ENCODE measurements at regions not wholly inside any gene's neighbourhood (a gene's known extent, or its start where the extent isn't known, plus 50 kb on each side); places are given as distances from the start of the nearest gene placed in this dataset.
A peak's percentile ranks its signal among the peaks of the same experiment; 100 is the strongest.
"Not testable (repeated sequence)": the region's sequence is repeated elsewhere in the genome, so short reads cannot be mapped to it uniquely, and the experiment has no call there.

DNA sequence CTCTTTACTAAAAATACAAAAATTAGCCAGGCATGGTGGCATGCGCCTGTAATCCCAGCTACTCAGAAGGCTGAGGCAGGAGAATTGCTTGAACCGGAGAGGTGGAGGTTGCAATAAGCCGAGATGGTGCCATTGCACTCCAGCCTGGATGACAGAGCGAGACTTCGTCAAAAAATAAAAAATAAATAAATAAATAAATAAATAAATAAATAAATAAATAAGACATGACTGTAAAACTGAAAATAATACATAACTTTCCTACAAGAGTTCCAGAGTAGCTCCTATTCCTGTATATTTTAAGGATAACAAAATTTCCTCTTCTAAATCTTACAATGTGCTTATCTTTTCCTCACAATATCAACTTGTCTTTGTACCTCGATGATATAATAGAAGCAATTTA, 549.4 kb downstream of the TRAM1L1 start:
- DNase-seq = not testable (repeated sequence)

DNA sequence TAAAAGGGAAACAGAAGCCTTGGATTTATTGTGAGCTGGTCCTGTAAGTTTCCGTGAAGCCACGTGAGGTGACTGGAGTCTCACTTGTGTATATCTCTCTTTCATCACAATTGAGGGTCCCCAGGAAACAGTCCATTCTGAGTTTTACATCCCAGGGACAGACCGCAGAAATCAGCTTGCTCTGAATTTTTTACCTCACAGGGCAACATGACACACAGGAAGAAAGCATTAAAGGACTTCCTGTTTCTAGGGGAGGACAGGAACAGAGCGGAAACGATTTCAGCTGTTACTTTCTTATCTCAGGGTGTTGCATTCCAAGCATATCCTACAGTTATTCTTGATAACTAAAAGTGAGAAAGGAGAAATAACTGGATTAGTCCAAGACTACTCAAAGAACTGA, 553.5 kb downstream of the TRAM1L1 start:
- peak; percentile 95 for DNase-seq

DNA sequence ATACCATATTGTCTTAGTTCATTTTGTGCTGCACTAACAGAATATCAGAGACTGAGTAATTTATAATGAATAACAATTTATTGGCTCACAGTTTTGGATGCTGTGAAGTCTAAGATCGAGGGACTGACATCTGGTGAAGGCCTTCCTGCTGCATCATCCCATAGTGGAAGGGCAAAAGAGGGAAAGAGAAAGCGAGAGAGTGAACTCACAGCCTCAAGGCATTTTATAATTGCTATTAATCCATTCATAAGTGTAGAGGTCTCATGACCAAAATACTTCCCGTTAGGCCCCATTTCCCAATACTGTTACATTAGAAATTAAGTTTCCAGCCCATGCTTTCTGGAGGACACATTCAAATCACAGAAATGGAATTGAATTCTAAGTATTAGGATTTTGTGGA, 554.4 kb downstream of the TRAM1L1 start:
- DNase-seq = no peak

DNA sequence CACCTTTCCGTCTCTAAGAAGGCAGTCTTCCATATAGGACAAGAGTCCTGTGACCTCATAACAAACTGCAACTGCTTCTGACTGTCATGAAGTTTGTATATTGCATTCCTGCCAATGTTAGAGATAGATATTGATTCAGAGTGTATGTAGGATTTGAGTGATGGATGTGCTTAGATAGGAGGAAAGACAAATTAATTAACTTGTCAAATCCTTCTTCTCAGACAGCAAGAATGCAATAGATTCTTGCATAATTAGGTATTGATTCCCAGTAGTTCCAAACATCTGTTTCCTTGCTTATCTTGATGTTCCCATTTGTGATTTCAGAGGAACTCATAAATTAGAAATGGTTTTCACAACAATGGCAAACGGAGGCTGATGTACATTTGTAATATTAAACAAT, 555.3 kb downstream of the TRAM1L1 start:
- no peak for DNase-seq

DNA sequence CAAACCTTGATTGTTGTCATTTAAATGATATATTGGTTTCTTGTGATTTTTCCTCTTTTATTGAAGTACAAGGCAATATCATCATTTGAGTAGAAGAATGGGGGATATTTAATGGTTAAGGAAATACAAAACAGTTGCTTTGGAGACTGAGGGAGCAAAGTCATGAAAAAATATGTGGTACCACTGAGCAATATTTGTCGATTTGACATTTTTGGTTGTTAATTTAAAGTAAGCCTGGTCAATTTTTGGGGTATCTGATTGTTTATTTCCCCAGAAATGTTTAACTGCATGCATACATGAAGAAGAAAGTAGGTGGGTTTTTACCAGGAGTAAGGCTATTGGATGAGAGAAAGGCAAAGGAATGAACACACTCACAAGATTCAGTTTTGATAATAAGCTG, 556.2 kb downstream of the TRAM1L1 start:
- DNase-seq = no peak

DNA sequence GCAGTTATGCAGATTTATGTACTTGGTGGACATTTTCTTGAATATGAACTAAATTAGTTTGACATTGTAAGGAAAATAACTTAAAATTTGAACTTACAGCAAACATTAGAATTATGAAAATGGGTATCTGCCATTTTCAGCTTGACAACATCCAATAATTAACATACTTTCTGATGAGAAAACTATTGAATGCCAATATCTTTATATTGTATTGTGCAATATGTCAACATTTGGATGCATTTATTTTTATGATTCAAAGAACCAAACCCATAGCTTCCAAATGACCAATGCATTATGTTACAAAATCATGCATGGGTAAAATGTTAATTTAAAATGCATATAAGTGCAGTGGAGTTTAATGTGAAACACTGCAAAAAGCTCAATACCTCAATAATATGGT, 562.5 kb downstream of the TRAM1L1 start:
- no peak for DNase-seq

DNA sequence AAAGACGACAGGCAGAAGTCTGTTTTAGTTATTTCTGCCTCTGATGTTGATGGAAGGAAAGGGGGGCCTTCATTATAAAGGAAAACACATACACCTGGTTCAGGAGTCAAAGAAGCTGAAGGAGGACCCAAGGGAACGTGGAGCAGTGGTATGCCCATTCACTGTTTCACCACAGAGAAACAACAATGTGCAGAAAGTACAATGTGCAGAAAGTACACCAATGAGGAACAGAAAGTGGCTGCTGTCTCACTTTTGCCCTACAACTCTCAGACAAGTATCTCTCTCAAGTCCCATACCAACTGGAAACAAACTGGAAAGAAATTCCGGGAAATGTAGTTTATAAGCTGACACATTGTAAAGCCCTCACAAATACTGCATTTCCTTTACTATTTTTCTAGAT, 564.5 kb downstream of the TRAM1L1 start:
- DNase-seq = no peak

DNA sequence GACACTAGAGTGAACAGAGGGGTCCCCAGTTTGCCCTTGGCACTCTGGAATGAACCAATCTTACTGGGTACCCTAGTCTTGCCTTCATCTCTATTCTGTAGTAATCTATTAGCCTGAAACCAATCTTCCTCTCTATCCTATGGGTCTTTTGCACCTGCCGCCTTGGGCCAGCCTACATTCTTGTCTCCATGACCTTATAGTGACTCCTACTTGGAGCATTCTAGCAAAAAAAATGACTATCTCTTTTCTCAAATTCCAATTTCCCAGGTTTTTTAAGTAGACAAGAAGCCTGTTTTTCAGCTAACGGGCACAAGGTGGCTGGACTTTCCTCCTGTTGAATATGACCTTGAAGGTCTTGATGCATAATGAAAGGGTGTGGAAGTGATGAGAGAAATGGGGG, 568.7 kb downstream of the TRAM1L1 start:
- no peak for DNase-seq

DNA sequence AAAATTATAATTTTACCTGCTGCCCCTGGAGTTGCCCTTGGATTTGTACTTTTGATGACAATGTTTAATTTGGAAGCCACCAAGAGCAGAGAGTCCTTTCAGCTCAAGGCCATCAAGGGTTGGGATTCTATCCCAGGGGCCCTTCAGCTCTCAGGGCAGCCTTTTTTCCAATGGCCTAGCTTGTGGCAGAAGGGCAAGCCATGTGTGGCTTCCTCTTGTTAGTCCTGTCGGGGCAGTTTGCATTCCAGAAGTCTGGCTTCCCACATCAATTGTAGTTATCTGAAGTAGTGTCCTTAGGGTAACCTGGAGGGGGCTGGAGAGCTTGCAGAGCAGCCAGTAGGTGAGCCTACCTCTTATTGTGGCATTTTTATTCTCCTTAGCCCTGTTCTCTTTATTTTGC, 569.4 kb downstream of the TRAM1L1 start:
- DNase-seq = no peak

DNA sequence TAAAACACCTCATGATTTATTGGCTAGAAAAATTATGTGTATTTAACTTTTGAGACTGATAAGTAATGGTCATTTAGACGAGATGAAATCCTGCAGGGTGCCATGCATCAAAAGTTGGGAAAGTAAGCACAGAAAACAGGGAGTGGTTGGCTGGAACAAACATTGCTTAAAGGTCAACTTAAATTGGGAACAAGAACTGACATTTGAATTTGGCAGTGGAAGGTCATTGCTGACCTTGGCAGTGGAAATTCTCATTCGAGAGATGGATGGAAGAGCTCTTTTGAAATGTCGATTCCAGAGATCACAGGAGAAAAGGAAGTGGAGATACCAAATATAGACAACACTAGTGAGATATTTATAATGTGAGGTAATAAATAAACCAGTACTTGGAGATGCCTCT, 572.8 kb downstream of the TRAM1L1 start:
- no peak for DNase-seq

DNA sequence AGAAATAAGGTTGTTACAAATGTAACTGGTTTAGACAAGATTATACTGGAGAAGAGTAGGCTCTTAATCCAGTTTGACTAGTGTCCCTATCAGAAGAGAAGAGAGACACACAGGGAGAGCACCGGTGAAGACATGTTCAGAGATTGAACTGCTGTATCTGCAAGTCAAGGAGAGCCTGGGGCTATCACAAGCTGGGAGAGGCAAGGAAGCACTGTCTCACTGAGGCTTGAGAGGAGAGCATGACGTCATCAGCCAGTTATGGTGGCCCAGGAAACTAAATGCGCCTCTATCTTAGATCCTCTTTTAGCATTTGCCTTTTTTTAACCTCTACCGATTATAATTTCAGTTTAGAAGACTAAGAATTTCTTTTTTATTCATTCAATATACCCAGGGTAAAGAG, 583.4 kb downstream of the TRAM1L1 start:
- no peak for DNase-seq

DNA sequence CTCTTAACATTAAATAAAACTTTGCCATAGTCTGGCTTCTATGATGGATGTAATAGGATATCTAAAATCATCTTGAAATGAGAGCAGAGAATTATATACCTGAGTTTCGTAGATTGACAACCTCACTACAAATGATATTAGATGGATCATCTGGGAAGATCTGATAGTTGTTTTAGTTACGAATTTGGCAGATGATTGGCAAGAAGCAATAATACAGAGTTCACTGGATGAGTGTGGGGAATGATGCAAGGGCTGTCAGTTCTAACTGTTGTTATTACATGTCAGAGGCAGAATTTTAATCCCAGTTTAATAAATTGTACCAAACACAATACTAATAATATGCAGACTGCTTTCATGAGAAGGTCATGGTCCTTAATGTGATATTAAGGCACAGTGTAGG, 585.2 kb downstream of the TRAM1L1 start:
- DNase-seq = no peak

DNA sequence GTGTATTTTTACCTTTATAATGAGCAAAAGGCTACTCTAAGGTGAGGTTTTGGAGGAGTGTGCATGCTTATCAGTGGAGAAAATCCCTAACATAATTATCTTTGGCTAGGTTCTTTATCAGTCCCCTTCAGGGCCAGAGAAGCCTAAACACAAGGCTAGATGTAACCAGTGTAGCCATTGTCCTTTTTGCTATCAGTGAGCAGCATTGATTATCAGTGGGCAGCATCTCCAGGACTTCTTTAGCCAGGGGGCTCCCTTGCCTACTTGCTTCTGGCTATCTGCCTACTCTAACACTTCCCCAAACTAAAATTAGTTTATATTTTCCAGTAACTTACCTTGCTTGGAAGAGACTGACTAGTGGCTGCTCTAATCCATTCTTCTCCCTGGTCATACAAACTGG, 595.6 kb downstream of the TRAM1L1 start:
- no peak for DNase-seq

DNA sequence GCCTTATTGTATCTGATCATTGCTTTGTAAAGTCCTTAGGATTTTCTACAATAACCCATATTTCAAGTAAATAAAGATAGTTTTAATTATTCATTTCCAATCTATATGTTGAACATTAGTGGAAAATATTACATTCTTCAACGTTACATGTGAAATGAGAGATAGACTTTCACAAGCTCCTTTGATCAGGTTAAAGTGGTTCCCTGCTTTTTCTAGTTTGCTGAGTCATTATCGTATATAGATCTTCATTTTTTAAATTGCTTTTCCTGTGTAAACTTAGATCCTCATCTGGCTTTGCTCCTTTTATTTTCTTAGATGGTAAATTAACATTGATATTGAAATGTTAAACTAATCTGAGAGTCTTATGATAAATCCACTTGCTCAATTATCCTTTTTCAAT, 599.0 kb downstream of the TRAM1L1 start:
- no peak for DNase-seq

DNA sequence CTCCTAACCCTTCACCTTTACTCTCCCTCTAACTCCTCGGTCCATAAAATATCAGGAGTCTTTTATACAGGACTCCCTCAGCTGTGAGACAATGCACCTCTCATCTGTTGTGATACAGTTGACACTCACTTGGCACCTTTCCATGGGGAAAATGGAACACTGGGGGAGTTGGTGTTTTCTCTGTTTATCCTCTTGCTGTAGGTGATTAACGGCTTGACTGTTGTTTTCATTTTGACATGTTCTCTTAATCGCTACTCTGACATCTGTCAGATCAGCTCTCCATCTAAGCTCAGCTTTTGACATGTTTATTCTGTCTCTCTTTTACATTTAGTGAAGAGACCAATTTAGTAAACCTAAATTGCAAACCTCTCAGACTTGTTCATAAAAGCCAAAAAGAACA, 604.8 kb downstream of the TRAM1L1 start:
- no peak for DNase-seq

DNA sequence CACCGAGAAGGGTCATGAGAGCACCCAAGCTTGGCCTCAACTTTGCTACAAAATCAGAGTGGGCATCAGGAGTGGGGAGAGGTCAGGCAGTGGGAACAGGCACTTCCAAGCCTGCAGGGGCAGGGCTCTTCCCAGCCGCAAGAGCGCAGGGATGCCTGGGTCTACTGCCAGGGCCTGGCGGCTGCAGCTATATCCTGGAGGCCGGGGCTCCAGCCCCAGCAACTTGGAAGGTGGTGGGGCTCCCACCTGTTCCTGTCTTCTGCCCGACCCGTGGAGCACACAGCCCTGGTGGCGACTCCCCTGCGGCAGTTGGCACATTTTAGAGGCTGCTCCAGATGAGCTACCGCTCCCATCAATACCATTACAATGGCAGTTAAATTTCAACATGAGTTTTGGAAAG, 607.0 kb downstream of the TRAM1L1 start:
- DNase-seq = no peak

DNA sequence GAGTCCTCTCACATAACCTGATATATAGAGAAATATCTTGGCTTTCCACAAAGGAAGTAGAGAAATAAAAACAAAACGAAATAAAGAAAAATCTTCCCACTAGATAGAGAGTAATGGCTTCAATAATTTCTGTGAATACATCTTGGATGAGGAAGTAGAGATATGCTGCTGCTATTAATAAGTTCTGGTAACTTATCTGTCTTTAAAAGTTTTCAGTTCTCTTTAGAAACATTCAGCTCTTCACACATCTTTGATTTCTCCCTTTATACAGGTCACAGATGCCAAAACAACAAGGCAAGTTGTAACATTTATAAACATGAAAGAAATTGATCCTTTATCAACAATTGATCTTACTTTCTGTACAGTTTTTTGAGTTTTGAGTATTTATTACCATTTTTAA, 615.8 kb downstream of the TRAM1L1 start:
- no peak for DNase-seq

DNA sequence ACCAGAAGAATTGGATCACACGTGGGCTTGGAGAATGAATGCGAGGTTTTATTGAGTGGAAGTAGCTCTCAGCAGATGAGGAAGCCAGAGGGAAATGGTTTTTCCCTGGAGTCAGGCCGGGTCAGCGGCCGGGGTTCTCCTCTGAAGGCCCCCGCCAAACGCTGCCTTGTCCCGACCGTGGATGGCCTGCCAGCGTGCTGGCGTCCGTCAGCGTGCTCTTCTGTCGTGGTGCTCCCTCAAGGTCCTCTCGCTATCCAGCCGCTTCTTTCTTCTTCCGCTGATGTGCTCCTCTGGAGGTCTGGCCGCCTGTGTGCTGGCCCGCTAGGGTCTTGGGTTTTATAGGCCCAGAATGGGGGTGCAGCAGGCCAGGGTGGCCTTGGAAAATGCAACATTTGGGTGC, 632.2 kb downstream of the TRAM1L1 start:
- DNase-seq = no peak

DNA sequence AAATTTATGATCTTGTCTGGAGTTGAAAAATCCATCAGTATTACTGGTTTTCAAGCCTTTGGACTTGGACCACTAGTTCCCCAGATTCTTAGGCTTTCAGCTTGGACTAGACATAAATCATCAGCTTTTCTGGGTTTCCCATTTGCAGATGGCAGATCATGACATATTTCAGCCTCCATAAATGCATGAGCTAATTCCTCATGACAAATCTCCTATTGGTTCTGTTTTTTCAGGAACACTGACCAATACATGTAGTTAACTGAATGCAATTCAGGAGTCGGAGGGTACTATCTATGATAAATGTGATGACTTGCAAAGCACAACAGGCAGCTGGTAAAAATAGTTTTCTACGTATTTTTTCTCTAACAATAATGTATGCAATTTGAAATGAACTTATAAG, 635.6 kb downstream of the TRAM1L1 start:
- DNase-seq = no peak

DNA sequence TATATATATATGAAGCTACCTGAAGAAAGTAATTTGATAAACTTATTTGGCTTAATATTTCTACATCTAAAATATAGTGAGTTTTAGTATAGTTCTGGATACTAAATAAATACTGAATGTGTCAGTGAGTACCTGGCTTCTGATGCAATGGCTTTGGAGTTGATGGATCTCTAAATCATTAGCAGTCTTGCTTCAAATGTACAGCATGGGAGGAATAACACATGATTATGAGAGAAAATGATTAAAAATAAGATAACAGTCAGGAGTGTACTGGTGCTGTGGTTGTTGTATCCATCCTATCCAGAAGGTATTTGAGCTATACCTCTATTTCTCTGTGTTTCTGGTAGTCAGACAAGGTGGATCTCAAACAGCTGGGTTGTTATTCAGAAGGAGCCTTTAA, 641.3 kb downstream of the TRAM1L1 start:
- no peak for DNase-seq

DNA sequence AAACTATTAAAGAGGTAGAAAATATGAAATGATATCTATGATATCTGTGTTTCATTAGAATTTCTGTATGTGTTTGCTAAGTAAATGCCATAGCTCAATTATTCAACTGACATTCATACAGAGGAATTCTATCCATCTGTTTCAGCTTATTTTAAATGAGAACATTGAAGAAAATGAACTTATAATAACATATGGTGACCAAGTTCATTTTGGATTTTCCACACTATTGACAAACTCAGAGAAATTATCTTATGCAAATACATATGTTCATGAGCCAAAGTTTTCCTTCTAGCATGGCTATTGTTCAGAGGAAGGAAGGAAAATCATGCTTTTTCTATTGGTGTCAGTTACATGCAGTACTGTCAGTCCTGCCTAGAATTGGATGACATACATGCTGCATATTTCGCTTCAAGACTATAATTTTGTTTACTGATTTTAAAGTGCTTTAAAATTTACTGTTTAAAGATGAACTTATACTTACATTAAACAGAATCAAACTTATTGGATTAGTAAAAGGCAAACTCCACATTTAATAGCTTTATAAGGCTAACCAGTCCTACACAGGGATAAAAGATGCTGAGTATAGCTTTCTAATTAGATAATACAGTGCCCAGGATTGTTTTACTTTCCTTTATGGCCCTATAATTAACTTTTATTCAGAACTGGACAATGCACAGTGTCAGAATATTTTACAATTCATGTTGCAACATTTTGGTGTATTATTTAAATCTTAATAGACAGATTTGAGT, 646.2 kb downstream of the TRAM1L1 start:
- DNase-seq = no peak

DNA sequence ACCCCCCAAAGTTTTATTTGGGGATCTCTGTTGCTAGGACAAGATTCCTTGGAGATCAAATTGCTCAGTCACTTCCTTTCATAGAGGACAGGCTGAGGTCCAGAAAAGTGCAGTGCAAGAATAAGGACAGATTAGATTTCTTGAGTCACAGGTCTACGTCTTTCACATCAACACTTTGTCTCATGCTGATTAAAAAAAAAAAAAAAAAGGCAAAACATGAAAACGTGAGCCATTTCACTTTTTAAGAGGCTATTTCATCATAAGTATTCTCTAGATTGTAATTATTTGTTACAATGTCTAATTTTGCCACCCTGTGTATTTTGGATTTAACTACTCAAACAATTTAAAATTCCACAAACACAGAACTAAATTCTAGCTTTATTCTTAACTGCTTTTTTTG, 647.0 kb downstream of the TRAM1L1 start:
- DNase-seq = no peak

DNA sequence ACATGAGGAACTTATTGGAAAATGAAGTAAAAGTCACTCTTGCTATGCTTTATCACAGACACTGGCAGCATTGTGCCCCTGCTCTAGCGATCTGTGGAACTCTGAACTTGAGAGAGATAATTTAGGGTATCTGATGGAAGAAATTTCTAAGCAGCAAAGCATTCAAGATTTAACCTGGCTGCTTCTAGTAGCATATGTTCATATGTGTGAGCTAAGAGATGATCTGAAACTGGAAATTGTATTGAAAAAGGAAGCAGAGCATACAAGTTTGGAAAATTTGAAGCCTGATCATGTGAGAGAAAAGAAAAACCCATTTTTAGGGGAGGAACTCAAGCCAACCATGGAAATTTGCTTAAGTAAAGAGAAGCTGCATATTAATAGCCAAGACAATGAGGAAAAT, 657.7 kb downstream of the TRAM1L1 start:
- no peak for DNase-seq

DNA sequence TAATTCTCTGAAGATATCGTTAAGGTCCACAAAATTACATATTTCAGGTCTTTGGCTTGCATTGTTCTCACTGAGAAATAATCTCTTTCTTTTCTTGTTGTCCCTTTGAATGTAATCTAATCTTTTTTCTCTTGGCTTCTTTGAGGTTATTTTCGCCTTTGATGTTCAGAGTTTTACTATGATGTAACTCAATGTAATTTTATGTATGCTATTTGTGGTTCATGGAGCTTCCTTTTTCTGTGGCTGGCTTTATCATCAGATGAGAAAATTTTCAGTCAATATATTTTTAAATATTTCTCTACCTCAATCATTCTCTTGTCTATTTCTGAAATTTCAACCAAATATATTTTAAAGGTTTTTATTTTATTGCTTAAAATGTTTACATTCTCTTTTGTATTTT, 672.2 kb downstream of the TRAM1L1 start:
- DNase-seq = no peak

DNA sequence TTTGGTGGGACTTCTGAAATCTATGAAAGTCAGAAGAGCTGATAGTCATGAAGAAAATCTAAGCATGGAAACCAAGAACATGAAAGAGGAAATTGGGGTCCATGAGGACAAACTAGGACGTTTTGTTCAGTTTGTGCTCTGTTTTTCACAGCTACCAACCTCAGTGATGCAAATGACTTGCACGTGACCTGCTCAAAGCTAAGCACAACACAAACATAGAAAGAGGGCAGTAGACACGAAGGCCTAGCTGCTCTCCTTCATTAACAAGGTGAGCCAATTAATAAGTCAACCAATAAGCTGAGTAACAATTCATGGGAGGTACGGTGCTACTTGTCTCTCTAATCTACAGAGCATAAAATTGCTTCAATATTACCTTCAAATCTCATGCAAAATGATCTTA, 684.1 kb downstream of the TRAM1L1 start:
- DNase-seq = no peak

DNA sequence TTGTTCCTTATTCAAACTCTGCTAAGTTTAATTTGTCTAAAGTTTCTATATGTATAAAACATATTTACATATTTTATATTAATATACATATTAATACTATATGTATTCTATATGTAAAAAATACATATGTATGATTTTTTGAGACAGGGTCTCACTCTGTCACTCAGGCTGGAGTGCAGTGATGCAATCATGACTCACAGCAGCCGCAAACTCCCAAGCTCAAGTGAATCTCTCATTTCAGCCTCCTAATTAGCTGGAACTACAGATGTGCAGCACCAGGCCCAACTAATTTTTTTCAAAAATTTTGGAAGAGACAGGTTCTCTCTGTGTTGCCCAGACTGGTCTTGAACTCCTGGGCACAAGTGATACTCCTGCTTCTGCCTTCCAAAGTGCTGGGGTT, 684.9 kb downstream of the TRAM1L1 start:
- no peak for DNase-seq

All from GF-D8 (cell line).